Ureter (tissue), 1 donor: ENCODE measurements at regions not wholly inside any gene's neighbourhood (a gene's known extent, or its start where the extent isn't known, plus 50 kb on each side); places are given as distances from the start of the nearest gene placed in this dataset.
"Not testable (repeated sequence)": the region's sequence is repeated elsewhere in the genome, so short reads cannot be mapped to it uniquely, and the experiment has no call there.

Experiments
- DNase-seq: peaks from one replicate; pipeline ENCODE4 v3.0.0-alpha.2; 2020; ENCODE audit warnings: low spot score
- donor health status: DM: yes; HTN: yes; CAD: no.

- no peak for DNase-seq
Measured at GRCh38 chr3:75242012-75242735, 422.0 kb upstream of the FRG2C start.

GRCh38 chr3:75248974-75249373 lies 415.2 kb upstream of the FRG2C start:
- DNase-seq: no peak

GRCh38 chr3:75254685-75255084 lies 409.4 kb upstream of the FRG2C start:
- no peak for DNase-seq

GRCh38 chr3:75258825-75259683 lies 405.1 kb upstream of the FRG2C start:
- not testable (repeated sequence) for DNase-seq

- DNase-seq: not testable (repeated sequence)
Measured at GRCh38 chr3:75260975-75261374, 403.2 kb upstream of the FRG2C start.

GRCh38 chr3:75262661-75263060 lies 401.5 kb upstream of the FRG2C start:
- DNase-seq: no peak

GRCh38 chr3:75265897-75266296 lies 398.2 kb upstream of the FRG2C start:
- DNase-seq: no peak

GRCh38 chr3:75268576-75268975 lies 395.6 kb upstream of the FRG2C start:
- DNase-seq: not testable (repeated sequence)

GRCh38 chr3:75272237-75272636 lies 391.9 kb upstream of the FRG2C start:
- DNase-seq: not testable (repeated sequence)

- DNase-seq: no peak
Measured at GRCh38 chr3:75272691-75273090, 391.4 kb upstream of the FRG2C start.

- not testable (repeated sequence) for DNase-seq
Measured at GRCh38 chr3:75285531-75286148, 378.5 kb upstream of the FRG2C start.

GRCh38 chr3:75288972-75289574 lies 375.1 kb upstream of the FRG2C start:
- DNase-seq: not testable (repeated sequence)

GRCh38 chr3:75294124-75294523 lies 370.0 kb upstream of the FRG2C start:
- peak; percentile 47 for DNase-seq

GRCh38 chr3:75295013-75295412 lies 369.1 kb upstream of the FRG2C start:
- no peak for DNase-seq

GRCh38 chr3:75296858-75297257 lies 367.3 kb upstream of the FRG2C start:
- DNase-seq: no peak

- no peak for DNase-seq
Measured at GRCh38 chr3:75300606-75301005, 363.5 kb upstream of the FRG2C start.

GRCh38 chr3:75301050-75301449 lies 363.1 kb upstream of the FRG2C start:
- DNase-seq: not testable (repeated sequence)

- DNase-seq: no peak
Measured at GRCh38 chr3:75303741-75304140, 360.4 kb upstream of the FRG2C start.

- DNase-seq: no peak
Measured at GRCh38 chr3:75305901-75306300, 358.2 kb upstream of the FRG2C start.

GRCh38 chr3:75311306-75311705 lies 352.8 kb upstream of the FRG2C start:
- not testable (repeated sequence) for DNase-seq

GRCh38 chr3:75312469-75312868 lies 351.7 kb upstream of the FRG2C start:
- DNase-seq: not testable (repeated sequence)

GRCh38 chr3:75319776-75320175 lies 344.4 kb upstream of the FRG2C start:
- DNase-seq: not testable (repeated sequence)
